ENCODE measurements at regions not wholly inside any gene's neighbourhood (a gene's known extent, or its start where the extent isn't known, plus 50 kb on each side); places are given as distances from the start of the nearest gene placed in this dataset.

DNA sequence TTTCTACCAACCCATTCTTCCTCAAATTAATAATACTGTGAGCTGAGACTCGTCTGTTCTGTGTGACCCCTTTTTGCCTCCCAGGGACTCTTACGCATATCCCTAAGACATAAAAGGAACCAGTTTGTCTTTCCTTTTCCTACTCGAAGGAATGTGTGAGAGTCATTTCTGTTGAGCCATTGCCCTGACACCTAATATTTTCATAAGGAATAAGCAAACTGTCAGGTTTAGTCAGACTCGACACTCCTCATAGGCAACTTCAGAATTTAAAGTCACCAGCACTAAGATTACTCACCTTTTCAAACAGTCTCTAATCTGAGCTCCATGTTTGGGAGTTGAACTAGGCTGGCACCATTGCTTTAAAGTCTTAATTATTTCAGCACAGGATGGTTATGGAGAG lies 305.5 kb downstream of the IKZF2 start:
- H3K4me2 ChIP-seq = no peak overlapping the region
- no peaks in the 10 kb centered on the region for H3K36me3 ChIP-seq (replicated peaks in 1 of 2; ENCODE audit: control insufficient read depth in 1 of 2, insufficient read depth in 2 of 2, low read length in 1 of 2)
- peaks cover 0 to 26% of the 10 kb centered on the region in 2 experiments; a peak in 3 of 4 replicates for H3K4me1 ChIP-seq (ENCODE audit: control insufficient read depth in 1 of 2, insufficient read depth in 2 of 2, low read depth in 1 of 2, low read length in 1 of 2)
- WGBS (ENCODE audit: low lambda C conversion rate) = 75% methylated on average over 4 of the region's 4 CpGs
- TF ChIP-seq CHD2 (IDR thresholded peaks at IDR 0.05; ENCODE audit: low read length, partially characterized antibody) = no peak
- TF ChIP-seq SIN3A (IDR thresholded peaks at IDR 0.05; ENCODE audit: borderline replicate concordance, low read depth, low read length) = no peak
- TF ChIP-seq, protein P1, sequence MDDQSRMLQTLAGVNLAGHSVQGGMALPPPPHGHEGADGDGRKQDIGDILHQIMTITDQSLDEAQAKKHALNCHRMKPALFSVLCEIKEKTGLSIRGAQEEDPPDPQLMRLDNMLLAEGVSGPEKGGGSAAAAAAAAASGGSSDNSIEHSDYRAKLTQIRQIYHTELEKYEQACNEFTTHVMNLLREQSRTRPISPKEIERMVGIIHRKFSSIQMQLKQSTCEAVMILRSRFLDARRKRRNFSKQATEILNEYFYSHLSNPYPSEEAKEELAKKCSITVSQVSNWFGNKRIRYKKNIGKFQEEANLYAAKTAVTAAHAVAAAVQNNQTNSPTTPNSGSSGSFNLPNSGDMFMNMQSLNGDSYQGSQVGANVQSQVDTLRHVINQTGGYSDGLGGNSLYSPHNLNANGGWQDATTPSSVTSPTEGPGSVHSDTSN (IDR thresholded peaks at IDR 0.05) = no peak
- no peak for TF ChIP-seq EP300 (IDR thresholded peaks at IDR 0.05; ENCODE audit: borderline replicate concordance in 1 of 2, low read depth in 1 of 2, low read length in 1 of 2)
- TF ChIP-seq, protein P2, sequence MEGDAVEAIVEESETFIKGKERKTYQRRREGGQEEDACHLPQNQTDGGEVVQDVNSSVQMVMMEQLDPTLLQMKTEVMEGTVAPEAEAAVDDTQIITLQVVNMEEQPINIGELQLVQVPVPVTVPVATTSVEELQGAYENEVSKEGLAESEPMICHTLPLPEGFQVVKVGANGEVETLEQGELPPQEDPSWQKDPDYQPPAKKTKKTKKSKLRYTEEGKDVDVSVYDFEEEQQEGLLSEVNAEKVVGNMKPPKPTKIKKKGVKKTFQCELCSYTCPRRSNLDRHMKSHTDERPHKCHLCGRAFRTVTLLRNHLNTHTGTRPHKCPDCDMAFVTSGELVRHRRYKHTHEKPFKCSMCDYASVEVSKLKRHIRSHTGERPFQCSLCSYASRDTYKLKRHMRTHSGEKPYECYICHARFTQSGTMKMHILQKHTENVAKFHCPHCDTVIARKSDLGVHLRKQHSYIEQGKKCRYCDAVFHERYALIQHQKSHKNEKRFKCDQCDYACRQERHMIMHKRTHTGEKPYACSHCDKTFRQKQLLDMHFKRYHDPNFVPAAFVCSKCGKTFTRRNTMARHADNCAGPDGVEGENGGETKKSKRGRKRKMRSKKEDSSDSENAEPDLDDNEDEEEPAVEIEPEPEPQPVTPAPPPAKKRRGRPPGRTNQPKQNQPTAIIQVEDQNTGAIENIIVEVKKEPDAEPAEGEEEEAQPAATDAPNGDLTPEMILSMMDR (IDR thresholded peaks at IDR 0.05) = no peak
- TF ChIP-seq EZH2phosphoT487 (IDR thresholded peaks at IDR 0.05; ENCODE audit: borderline replicate concordance, low read depth) = no peak
- TF ChIP-seq, protein P3, sequence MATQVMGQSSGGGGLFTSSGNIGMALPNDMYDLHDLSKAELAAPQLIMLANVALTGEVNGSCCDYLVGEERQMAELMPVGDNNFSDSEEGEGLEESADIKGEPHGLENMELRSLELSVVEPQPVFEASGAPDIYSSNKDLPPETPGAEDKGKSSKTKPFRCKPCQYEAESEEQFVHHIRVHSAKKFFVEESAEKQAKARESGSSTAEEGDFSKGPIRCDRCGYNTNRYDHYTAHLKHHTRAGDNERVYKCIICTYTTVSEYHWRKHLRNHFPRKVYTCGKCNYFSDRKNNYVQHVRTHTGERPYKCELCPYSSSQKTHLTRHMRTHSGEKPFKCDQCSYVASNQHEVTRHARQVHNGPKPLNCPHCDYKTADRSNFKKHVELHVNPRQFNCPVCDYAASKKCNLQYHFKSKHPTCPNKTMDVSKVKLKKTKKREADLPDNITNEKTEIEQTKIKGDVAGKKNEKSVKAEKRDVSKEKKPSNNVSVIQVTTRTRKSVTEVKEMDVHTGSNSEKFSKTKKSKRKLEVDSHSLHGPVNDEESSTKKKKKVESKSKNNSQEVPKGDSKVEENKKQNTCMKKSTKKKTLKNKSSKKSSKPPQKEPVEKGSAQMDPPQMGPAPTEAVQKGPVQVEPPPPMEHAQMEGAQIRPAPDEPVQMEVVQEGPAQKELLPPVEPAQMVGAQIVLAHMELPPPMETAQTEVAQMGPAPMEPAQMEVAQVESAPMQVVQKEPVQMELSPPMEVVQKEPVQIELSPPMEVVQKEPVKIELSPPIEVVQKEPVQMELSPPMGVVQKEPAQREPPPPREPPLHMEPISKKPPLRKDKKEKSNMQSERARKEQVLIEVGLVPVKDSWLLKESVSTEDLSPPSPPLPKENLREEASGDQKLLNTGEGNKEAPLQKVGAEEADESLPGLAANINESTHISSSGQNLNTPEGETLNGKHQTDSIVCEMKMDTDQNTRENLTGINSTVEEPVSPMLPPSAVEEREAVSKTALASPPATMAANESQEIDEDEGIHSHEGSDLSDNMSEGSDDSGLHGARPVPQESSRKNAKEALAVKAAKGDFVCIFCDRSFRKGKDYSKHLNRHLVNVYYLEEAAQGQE (IDR thresholded peaks at IDR 0.05; ENCODE audit: low read depth, low read length) = no peak
- TF ChIP-seq RAD21 (IDR thresholded peaks at IDR 0.05; ENCODE audit: low read length) = no peak
- TF ChIP-seq TAF1 (IDR thresholded peaks at IDR 0.05; ENCODE audit: borderline replicate concordance, low read depth, low read length) = no peak
- DNase-seq = no peak
- no peaks in the 10 kb centered on the region for H3K9me3 ChIP-seq
- no peaks in the 10 kb centered on the region for H4K20me1 ChIP-seq (ENCODE audit: insufficient read depth)
- H3K79me2 ChIP-seq (ENCODE audit: insufficient read depth) = no peaks in the 10 kb centered on the region
- CTCF ChIA-PET = no interaction called here
- H3K9me2 ChIP-seq = no peaks in the 10 kb centered on the region
- no peak overlapping the region for H3K4me3 ChIP-seq (ENCODE audit: low read depth in 2 of 2, low read length in 1 of 2)
- no peaks in the 10 kb centered on the region for H3K27me3 ChIP-seq (ENCODE audit: insufficient read depth)
- H3K27ac ChIP-seq (ENCODE audit: low read depth in 2 of 2, low read length in 1 of 2) = peak overlapping the region in 1 of 2 experiments; percentile 27; a peak in 2 of 4 replicates
- H2AFZ ChIP-seq (ENCODE audit: low read depth) = no peak overlapping the region
- peaks cover 37% of the 10 kb centered on the region for H3F3A ChIP-seq (replicated peaks; ENCODE audit: insufficient read depth)
- POLR2A ChIA-PET = no interaction called here
- H3K9ac ChIP-seq = no peak overlapping the region
